HEK293T (cell line): ENCODE measurements at regions not wholly inside any gene's neighbourhood (a gene's known extent, or its start where the extent isn't known, plus 50 kb on each side); places are given as distances from the start of the nearest gene placed in this dataset.

Experiments used
- CTCF ChIA-PET: fragments of 350-600 bp; formaldehyde crosslinking; extraction: SDS; loops from one replicate; lab custom pipeline; 2021; ENCODE audit warnings: antibody characterized with exemption, inconsistent platforms; lab: Yijun Ruan, JAX
- POLR2A ChIA-PET: fragments of 350-600 bp; formaldehyde crosslinking; extraction: SDS; loops from one replicate; lab custom pipeline; 2020; ENCODE audit warnings: antibody characterized with exemption, inconsistent platforms; lab: Yijun Ruan, JAX
- DNase-seq: peaks from one replicate; pipeline ENCODE4 v3.0.0; 2012; ENCODE audit warnings: mixed read lengths; ENCODE audit errors: extremely low spot score
- ARNT ChIP-seq: fragments of 450-650 bp; IDR thresholded peaks from 2 replicates; pipeline ENCODE4 v1.6.1; 2017; ENCODE audit warnings: mild to moderate bottlenecking
- BHLHE40 ChIP-seq: fragments of 450-650 bp; IDR thresholded peaks from 2 replicates; pipeline ENCODE4 v1.6.1; 2016; ENCODE audit warnings: mild to moderate bottlenecking, moderate library complexity, borderline replicate concordance
- CTBP1 ChIP-seq: fragments of 450-650 bp; IDR thresholded peaks from 2 replicates; pipeline ENCODE4 v1.6.1; 2016; ENCODE audit warnings: borderline replicate concordance
- ELF4 ChIP-seq: fragments of 450-650 bp; IDR thresholded peaks from 2 replicates; pipeline ENCODE4 v1.6.1; 2017; ENCODE audit warnings: antibody characterized with exemption
- FOXA1 ChIP-seq: fragments of 450-650 bp; IDR thresholded peaks from 2 replicates; pipeline ENCODE4 v1.6.1; 2016; ENCODE audit warnings: mild to moderate bottlenecking
- FOXK2 ChIP-seq: fragments of 450-650 bp; IDR thresholded peaks from 2 replicates; pipeline ENCODE4 v1.6.1; 2016; ENCODE audit warnings: mild to moderate bottlenecking
- FOXM1 ChIP-seq: fragments of 450-650 bp; IDR thresholded peaks from 2 replicates; pipeline ENCODE4 v1.6.1; 2017; ENCODE audit warnings: mild to moderate bottlenecking, borderline replicate concordance
- HDGF ChIP-seq: fragments of 450-650 bp; IDR thresholded peaks from 2 replicates; pipeline ENCODE4 v1.6.1; 2017; ENCODE audit warnings: antibody characterized with exemption, borderline replicate concordance
- L3MBTL2 ChIP-seq: fragments of 450-650 bp; conservative IDR thresholded peaks from 2 replicates; pipeline ENCODE4 v1.6.1; 2016; ENCODE audit warnings: mild to moderate bottlenecking
- LEF1 ChIP-seq: fragments of 450-650 bp; IDR thresholded peaks from 2 replicates; pipeline ENCODE4 v1.6.1; 2017; ENCODE audit warnings: mild to moderate bottlenecking, borderline replicate concordance
- NFRKB ChIP-seq: fragments of 450-650 bp; IDR thresholded peaks from 2 replicates; pipeline ENCODE4 v1.6.1; 2016; ENCODE audit warnings: mild to moderate bottlenecking, moderate library complexity
- PKNOX1 ChIP-seq: fragments of 450-650 bp; IDR thresholded peaks from 2 replicates; pipeline ENCODE4 v1.6.1; 2016
- SP1 ChIP-seq: fragments of 450-650 bp; IDR thresholded peaks from 2 replicates; pipeline ENCODE4 v1.6.1; 2017
- SUZ12 ChIP-seq: fragments of 450-650 bp; IDR thresholded peaks from 2 replicates; pipeline ENCODE4 v1.6.1; 2016; ENCODE audit warnings: mild to moderate bottlenecking
- TARDBP ChIP-seq: fragments of 450-650 bp; IDR thresholded peaks from 2 replicates; pipeline ENCODE4 v1.6.1; 2016
- ZNF384 ChIP-seq: fragments of 450-650 bp; IDR thresholded peaks from 2 replicates; pipeline ENCODE4 v1.6.1; 2016

- CTCF ChIA-PET: no interaction called here
- no peak for DNase-seq
- POLR2A ChIA-PET: no interaction called here
- no peak for TF ChIP-seq FOXA1
- TF ChIP-seq SP1: no peak
- TF ChIP-seq CTBP1: no peak
- no peak for TF ChIP-seq SUZ12
- no peak for TF ChIP-seq PKNOX1
- no peak for TF ChIP-seq FOXK2
- no peak for TF ChIP-seq ARNT
- no peak for TF ChIP-seq L3MBTL2
- no peak for TF ChIP-seq TARDBP
Observed at GRCh38 chr12:65759735-65760134, 64.5 kb upstream of the HMGA2 start.

GRCh38 chr12:65761301-65761700 lies 63.0 kb upstream of the HMGA2 start:
- ChIA-PET CTCF (no interaction called here), POLR2A (no interaction called here)
- DNase-seq: no peak
- TF ChIP-seq NFRKB (no peak), ELF4 (no peak), L3MBTL2 (no peak), TARDBP (no peak), ZNF384 (no peak)

GRCh38 chr12:65764325-65764724 lies 60.0 kb upstream of the HMGA2 start:
- TF ChIP-seq FOXK2: no peak
- TF ChIP-seq NFRKB: no peak
- no peak for TF ChIP-seq FOXM1
- no peak for TF ChIP-seq ZNF384
- TF ChIP-seq ARNT: no peak
- TF ChIP-seq CTBP1: no peak
- TF ChIP-seq PKNOX1: no peak
- no peak for TF ChIP-seq SP1
- no peak for TF ChIP-seq HDGF
- TF ChIP-seq LEF1: no peak
- no peak for TF ChIP-seq BHLHE40
- no peak for TF ChIP-seq ELF4
- no peak for TF ChIP-seq FOXA1
- no peak for TF ChIP-seq TARDBP
- TF ChIP-seq L3MBTL2: no peak
- TF ChIP-seq SUZ12: no peak
- ChIA-PET CTCF (interaction anchor here (0.6 kb wide), 1 partner anchor 7 kb away, joined by 4 read pairs; no protein-coding TSS in a partner anchor), POLR2A (no interaction called here)
- DNase-seq: no peak

- TF ChIP-seq HDGF (no peak), ZNF384 (no peak), NFRKB (no peak), FOXA1 (no peak), SUZ12 (no peak), ELF4 (no peak), BHLHE40 (no peak), LEF1 (no peak), FOXK2 (no peak)
- CTCF ChIA-PET: no interaction called here
- DNase-seq: no peak
- POLR2A ChIA-PET: no interaction called here
Observed at GRCh38 chr12:65765436-65765813, 58.9 kb upstream of the HMGA2 start.

GRCh38 chr12:65769880-65770279 lies 54.4 kb upstream of the HMGA2 start:
- no peak for TF ChIP-seq NFRKB
- no peak for TF ChIP-seq FOXK2
- TF ChIP-seq FOXA1: no peak
- no peak for TF ChIP-seq BHLHE40
- TF ChIP-seq HDGF: no peak
- no peak for TF ChIP-seq CTBP1
- TF ChIP-seq SUZ12: no peak
- no peak for TF ChIP-seq LEF1
- TF ChIP-seq PKNOX1: no peak
- no peak for TF ChIP-seq TARDBP
- no peak for TF ChIP-seq ARNT
- TF ChIP-seq L3MBTL2: no peak
- no peak for TF ChIP-seq SP1
- no peak for TF ChIP-seq FOXM1
- TF ChIP-seq ZNF384: no peak
- no peak for TF ChIP-seq ELF4
- DNase-seq: no peak
- POLR2A ChIA-PET: no interaction called here
- CTCF ChIA-PET: interaction anchor here (1.0 kb wide), 1 partner anchor 15 kb away, joined by 3 read pairs; no protein-coding TSS in a partner anchor
